Activated naive CD4-positive, alpha-beta T cell treated with anti-CD3 and anti-CD28 coated beads, Interleukin-2, amount 50 U/mL, for 72 hours (primary cell): ENCODE measurements at regions not wholly inside any gene's neighbourhood (a gene's known extent, or its start where the extent isn't known, plus 50 kb on each side); places are given as distances from the start of the nearest gene placed in this dataset.
"Not testable (repeated sequence)": the region's sequence is repeated elsewhere in the genome, so short reads cannot be mapped to it uniquely, and the experiment has no call there.

Source experiments
- ATAC-seq, 2 donors: fragments of 150-1000 bp; cut with Tn5 transposase; 2 replicates each; pipeline ENCODE4 v1.10.0; 2021; ENCODE audit warnings: mild to moderate bottlenecking in 2 of 2, moderate library complexity in 2 of 2
- DNase-seq, 2 donors: peaks; one replicate each; pipeline ENCODE4 v3.0.0; 2021 to 2022; ENCODE audit warnings: low spot score in 2 of 2
- H3K27ac Mint-ChIP-seq, 2 donors: one replicate each; pipeline ENCODE4 v1.8.0; 2022; ENCODE audit warnings: mild to moderate bottlenecking in 2 of 2, mixed read lengths in 2 of 2
- H3K36me3 Mint-ChIP-seq, 2 donors: one replicate each; pipeline ENCODE4 v1.8.0; 2022; ENCODE audit warnings: mixed read lengths in 2 of 2
- H3K9me3 Mint-ChIP-seq, 2 donors: one replicate each; pipeline ENCODE4 v1.8.0; 2022; ENCODE audit warnings: mixed read lengths in 2 of 2

DNA sequence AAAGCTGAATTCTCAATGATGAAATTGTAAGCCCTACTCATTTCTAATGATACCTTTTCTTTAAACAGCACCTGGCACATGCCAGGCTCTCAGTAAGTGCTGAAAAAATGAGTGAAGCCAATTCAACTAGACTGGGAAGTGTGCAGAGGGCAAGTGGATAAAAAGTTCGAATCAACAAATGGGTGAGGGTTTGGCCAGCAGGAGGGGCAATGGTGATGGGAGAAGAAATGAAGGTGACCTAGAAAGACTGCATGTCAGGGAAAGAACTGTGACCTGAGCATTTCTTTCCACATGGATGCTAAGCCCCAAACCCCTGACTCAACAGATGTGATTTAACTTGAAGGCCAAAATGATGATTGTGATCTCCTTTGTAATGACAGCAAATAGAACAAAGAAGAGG lies 54.6 kb downstream of the DKK1 start:
- Mint-ChIP-seq H3K9me3 (peaks cover 5 to 15% of the 10 kb centered on the region in 2 donors), H3K27ac (no peak overlapping the region), H3K36me3 (no peaks in the 10 kb centered on the region)
- DNase-seq (no peak), ATAC-seq (no peak)

DNA sequence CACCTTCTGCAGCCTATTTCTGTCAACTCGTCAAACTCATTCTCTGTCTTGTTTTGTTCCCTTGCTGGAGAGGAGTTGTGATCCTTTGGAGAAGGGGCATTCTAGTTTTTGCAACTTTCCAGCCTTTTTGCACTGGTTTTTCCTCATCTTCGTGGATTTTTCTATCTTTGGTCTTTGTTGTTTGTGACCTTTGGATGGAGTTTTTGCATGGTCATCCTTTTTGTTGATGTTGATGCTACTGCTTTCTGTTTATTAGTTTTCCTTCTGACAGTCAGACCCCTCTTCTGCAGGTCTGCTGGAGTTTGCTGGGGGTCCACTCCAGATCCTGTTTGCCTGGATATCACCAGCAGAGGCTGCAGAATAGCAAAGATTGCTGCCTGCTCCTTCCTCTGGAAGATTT lies 60.1 kb downstream of the DKK1 start:
- H3K9me3 Mint-ChIP-seq = peaks cover 13 to 29% of the 10 kb centered on the region in 2 donors
- not testable (repeated sequence) for ATAC-seq, DNase-seq, H3K27ac Mint-ChIP-seq, H3K36me3 Mint-ChIP-seq

DNA sequence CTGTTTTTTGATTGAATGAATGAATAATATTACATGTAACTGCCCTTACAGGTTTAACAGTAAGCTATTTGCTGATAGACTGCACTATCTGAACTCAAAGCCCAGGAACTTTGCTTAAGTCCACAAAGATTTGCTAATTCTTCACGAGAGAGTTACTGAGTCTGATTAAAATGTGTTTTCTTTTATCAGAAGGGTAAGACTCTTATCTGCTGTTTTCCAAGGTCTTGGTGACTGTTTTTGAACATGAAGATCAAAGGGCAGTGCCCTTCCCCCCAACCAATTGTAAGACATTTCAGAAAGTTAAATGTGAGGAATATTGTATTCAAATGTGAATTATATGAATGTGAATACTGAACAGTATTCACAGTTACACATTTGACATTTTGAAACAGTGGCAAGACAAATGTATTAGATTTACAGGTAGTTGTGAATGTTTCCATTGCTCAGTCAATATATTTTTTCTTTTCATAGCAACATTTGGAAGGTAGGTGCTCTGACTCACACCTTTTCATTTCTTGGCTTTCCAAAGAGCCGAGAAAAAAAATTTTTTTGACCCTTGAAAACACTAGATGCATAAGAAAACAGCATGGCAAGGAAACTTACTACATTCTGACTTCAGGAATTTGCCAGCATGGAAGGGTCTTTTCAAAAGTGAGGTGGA lies 62.7 kb downstream of the DKK1 start:
- ATAC-seq = no peak
- no peak overlapping the region for H3K27ac Mint-ChIP-seq
- H3K9me3 Mint-ChIP-seq = peaks cover 13 to 24% of the 10 kb centered on the region in 2 donors
- H3K36me3 Mint-ChIP-seq = peaks cover 0 to 4% of the 10 kb centered on the region in 2 donors
- no peak for DNase-seq

DNA sequence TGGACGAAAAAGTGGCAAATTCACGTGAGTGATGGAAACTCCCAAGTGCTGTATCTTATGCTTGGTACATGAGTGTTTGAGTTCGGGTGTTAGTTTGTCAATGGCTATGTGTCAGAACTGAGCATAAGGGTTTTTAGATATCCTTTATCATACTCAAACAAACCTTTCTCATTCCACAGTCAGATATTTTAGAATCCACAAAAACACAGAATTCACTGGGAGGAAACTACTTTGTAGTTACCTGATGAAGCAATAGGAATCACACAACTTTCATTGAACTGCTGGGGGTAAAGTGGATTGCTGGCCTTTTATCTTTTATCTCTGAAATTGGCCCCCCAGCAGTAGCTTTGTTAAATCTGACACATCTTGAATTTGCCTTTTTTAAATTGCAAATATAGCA lies 64.0 kb downstream of the DKK1 start:
- ATAC-seq (no peak), DNase-seq (no peak)
- H3K27ac Mint-ChIP-seq = no peak overlapping the region
- peaks cover 0 to 4% of the 10 kb centered on the region in 2 donors for H3K36me3 Mint-ChIP-seq
- peaks cover 13 to 19% of the 10 kb centered on the region in 2 donors for H3K9me3 Mint-ChIP-seq

DNA sequence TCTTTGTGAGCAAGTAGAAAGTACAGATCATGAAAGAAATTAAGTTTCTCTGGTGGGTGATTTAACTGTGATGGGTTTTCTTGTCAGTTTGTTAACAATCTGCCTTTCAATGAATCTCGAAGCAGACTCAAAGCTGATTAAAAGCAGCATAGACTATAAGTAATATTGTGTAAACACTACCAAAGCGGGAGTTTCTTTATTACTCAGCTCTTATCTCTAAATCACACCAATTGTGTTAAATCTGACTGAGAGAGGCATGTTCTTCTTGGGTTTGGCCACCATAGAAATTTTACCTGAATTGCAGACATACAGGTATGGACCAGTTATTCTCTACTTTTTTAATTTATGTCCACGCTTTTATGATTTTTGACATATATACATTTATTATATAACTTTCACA lies 65.2 kb downstream of the DKK1 start:
- Mint-ChIP-seq H3K9me3 (peaks cover 7 to 13% of the 10 kb centered on the region in 2 donors), H3K27ac (no peak overlapping the region), H3K36me3 (peaks cover 0 to 4% of the 10 kb centered on the region in 2 donors)
- DNase-seq = no peak
- no peak for ATAC-seq

DNA sequence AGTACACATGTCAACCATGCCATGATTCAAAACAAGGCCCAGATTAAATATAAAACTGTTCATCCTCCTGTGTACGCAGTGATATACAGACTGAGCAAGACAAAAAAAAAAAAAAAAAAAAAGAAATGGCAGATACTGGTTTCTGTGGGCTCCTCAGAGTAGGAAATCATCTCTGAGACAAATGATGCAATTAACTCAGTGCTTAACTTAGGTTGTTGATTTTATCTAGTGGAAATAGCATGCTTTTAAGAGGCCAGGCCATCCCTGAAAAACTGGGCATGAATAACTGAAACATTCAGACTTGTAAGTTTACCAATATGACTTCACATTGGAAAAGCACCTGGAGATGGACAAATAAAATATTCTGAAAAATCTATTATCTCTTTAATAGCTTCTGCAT lies 69.0 kb downstream of the DKK1 start:
- H3K9me3 Mint-ChIP-seq = peaks cover 0 to 4% of the 10 kb centered on the region in 2 donors
- ATAC-seq (no peak), DNase-seq (no peak)
- H3K27ac Mint-ChIP-seq = no peak overlapping the region
- H3K36me3 Mint-ChIP-seq = no peaks in the 10 kb centered on the region

DNA sequence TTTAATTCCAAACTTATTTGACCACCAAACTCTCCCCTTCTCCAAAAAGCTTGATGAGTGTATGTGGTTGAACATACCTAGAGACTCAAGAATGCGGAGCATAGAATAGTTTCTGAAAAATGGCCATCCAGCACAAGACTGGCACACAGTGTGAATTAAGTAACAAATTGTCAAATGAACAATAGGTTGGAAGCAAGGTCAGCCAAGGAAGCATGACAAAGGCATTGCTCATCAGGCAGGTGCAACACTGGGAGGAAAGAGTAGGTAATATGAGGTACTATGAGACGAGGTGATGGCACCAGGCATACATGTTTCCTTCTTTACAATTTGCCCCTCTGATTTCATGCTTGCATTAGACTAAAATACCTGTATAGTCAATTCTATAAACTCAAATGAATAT lies 73.7 kb downstream of the DKK1 start:
- Mint-ChIP-seq H3K36me3 (no peaks in the 10 kb centered on the region), H3K9me3 (peaks cover 0 to 14% of the 10 kb centered on the region in 2 donors), H3K27ac (no peak overlapping the region)
- no peak for DNase-seq
- no peak for ATAC-seq

DNA sequence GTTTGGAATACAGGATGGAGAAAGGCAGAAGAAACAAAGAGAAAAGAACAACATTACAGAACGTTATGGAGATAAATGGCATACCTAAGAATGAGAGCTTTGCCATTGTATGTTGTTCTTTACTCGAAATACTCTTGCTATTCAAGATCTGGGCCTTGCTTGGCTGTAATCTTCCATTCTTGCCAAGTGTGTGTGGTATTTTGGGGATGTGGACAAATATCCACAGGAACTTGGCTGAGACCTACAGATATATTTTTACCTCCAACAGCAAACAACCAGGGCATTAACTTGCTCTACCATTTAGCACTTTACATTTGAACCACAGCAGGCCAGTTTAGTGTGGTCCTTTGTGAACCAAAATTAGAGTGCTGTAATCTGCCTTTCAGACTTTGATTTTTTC lies 76.3 kb downstream of the DKK1 start:
- ATAC-seq = no peak

DNA sequence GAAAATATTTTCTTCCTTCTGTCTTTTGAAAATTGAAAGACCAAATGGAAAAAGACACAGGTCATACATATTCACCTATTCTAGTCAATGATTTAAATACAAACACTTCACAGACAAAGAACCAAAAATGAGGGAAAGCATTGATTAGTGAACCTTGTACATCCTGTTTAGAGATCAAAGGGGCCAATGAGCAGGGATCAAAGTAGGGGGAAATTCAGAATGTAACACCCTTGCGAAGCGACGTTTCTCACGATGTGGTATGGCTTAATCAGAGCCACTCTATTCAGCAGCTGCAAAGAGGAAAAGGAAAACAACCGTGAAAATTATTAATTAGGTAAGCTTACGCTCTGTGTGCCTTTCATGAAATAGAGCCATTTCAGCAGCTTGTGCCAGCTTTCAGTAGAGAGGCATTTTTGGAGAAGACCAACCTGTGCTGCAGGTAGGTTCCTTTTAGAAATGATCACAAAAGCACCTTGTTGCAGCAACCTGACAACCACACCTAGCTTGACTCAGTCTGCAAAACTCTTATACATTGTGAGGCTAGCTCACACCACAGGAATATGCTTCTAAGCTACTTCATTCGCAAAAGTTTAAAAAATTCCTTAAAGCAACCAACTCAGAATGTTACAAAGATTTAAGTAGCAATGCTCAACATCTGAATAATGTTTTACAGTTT lies 78.0 kb downstream of the DKK1 start:
- ATAC-seq (no peak), DNase-seq (no peak)
- Mint-ChIP-seq H3K27ac (no peak overlapping the region), H3K9me3 (peaks cover 17 to 19% of the 10 kb centered on the region in 2 donors), H3K36me3 (no peaks in the 10 kb centered on the region)

More for the DNA sequence above, 76.3 kb downstream of the DKK1 start:
- DNase-seq = no peak
- H3K36me3 Mint-ChIP-seq = no peaks in the 10 kb centered on the region
- H3K9me3 Mint-ChIP-seq = peaks cover 17 to 19% of the 10 kb centered on the region in 2 donors
- H3K27ac Mint-ChIP-seq = no peak overlapping the region

DNA sequence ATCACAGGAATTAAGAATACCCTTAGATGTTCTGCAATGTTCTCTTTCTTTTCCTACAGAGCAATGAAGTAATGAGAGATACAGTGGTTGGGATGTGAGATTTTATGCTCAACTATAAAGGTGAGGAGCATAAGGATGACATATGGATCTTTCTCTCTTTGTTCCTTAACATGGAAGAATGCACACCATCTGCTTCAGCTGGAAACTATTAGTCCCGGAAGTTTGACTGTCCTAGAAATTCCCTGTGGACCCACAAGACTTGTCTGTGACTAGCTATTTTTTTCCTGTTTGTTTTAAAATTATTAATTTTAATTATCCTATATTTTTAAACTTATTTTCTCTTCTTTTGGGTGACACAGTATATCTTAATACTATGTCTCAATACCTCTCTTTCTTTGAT lies 80.2 kb downstream of the DKK1 start:
- no peak for ATAC-seq
- H3K9me3 Mint-ChIP-seq = peaks cover 12 to 21% of the 10 kb centered on the region in 2 donors
- DNase-seq = no peak
- H3K27ac Mint-ChIP-seq = no peak overlapping the region
- no peaks in the 10 kb centered on the region for H3K36me3 Mint-ChIP-seq

DNA sequence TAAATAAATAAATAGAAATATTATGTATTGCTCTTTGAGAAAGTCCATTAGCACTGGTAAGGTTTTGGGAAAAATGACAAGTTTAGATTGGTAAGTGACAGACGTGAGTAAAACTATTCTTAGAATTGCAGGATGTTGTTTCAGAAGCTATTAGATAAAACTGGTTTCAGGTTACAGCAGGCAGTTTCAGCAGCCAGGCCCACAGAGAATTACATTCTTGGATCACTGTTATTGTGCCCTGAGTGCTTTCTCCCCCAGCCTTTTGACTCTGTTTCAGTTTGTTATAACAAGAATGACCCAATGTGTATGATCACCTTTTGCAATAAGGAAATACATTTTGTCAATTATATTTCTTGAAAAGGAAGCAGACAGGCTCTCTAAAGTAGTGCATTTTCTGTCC lies 86.5 kb downstream of the DKK1 start:
- no peak overlapping the region for H3K27ac Mint-ChIP-seq
- ATAC-seq (no peak), DNase-seq (no peak)
- H3K9me3 Mint-ChIP-seq = peaks cover 12 to 18% of the 10 kb centered on the region in 2 donors
- H3K36me3 Mint-ChIP-seq = peaks cover 0 to 4% of the 10 kb centered on the region in 2 donors

DNA sequence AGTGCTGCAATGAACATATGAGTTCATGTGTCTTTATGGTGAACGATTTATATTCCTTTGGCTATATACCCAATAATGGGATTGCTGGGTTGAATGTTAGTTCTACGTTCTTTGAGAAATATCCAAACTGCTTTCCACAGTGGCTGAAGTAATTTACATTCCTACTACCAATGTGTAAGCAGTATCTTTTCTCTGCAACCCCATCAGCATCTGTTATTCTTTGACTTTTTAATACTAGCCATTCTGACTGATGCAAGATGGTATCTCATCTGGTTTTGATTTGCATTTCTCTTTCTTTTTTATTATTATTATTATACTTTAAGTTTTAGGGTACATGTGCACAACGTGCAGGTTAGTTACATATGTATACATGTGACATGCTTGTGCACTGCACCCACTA lies 89.7 kb downstream of the DKK1 start:
- DNase-seq = not testable (repeated sequence)
- peaks cover 18 to 19% of the 10 kb centered on the region in 2 donors for H3K9me3 Mint-ChIP-seq

DNA sequence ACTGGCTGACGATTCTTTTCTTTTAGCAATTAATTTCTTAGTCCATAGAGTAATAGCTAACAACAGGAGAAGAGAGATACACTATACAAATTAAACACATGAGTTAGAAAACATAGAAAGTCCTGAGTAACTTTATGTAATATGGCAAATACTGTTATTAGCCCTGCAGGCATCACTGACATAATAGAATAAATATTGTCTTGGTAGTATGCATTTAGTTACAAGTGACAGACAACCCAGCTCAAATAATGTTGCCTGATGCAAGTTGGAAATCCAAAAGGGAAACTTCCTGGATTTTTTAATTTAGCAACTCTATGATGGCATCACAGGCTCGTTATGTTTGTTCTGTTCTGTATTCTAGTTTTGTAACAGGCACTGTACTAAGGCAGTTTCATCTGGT lies 95.1 kb downstream of the DKK1 start:
- DNase-seq = no peak
- no peak for ATAC-seq
- peaks cover 0 to 8% of the 10 kb centered on the region in 2 donors for H3K9me3 Mint-ChIP-seq
- H3K27ac Mint-ChIP-seq = no peak overlapping the region
- no peaks in the 10 kb centered on the region for H3K36me3 Mint-ChIP-seq

More for the DNA sequence above, 89.7 kb downstream of the DKK1 start:
- not testable (repeated sequence) for H3K36me3 Mint-ChIP-seq, ATAC-seq, H3K27ac Mint-ChIP-seq

DNA sequence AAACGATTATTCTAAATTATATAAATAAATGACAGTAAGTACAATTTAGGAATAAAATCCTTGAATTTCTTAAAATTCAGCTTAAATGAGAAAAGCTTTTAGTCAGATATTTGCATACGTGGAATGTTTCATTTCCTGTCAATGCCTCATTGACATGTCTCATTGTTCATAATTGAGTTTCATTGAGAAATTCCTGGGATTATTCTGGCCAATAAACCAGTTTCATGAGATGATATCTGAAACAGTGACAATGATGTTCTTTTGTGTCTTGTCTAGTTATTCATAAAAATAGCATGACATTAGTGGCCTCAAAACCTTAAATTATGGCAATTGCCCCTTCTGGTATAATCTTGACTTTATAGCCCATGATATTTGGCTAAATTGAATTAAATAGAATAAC lies 95.8 kb downstream of the DKK1 start:
- H3K27ac Mint-ChIP-seq = no peak overlapping the region
- ATAC-seq = no peak

DNA sequence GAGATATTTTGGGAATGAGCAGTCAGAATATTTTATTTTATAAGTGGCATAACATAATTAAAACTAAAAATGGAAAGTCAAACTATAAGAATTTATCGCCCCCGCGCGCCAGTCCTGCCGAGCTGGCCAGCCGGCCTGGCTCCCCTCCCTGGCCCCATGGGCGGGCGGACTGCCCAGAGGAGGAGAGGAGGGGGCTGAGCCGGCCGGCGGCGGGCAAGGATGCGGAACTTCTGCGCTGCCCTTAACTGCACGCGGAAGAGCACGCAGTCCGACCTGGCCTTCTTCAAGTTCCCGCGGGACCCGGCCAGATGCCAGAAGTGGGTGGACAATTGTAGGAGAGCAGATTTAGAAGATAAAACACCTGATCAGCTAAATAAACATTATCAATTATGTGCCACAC lies 96.8 kb downstream of the DKK1 start:
- Mint-ChIP-seq H3K27ac (no peak overlapping the region), H3K9me3 (peaks cover 0 to 8% of the 10 kb centered on the region in 2 donors), H3K36me3 (no peaks in the 10 kb centered on the region)
- no peak for DNase-seq
- ATAC-seq = no peak

More for the DNA sequence above, 95.8 kb downstream of the DKK1 start:
- no peak for DNase-seq
- no peaks in the 10 kb centered on the region for H3K36me3 Mint-ChIP-seq
- peaks cover 0 to 8% of the 10 kb centered on the region in 2 donors for H3K9me3 Mint-ChIP-seq

DNA sequence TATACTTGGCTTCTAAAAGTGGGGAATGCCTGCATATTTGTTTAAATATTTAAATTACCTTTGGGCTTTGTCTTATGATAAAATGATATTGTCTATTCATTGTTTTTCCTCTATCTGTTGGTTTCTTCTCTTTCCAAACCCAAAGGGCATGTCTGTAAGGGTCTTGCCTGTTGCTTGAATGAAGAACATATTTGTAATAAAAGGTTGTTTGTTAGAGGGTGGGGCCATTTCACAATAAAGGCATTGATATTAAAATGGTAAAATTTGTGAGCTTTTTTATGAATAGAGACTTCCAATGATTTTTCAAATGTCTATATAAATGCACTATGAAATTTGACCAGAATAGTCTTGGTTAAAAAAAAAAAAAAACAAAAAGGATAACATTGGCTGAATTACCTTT lies 105.2 kb downstream of the DKK1 start:
- ATAC-seq = no peak
- Mint-ChIP-seq H3K27ac (no peak overlapping the region), H3K36me3 (no peaks in the 10 kb centered on the region), H3K9me3 (peaks cover 2 to 5% of the 10 kb centered on the region in 2 donors)
- no peak for DNase-seq

DNA sequence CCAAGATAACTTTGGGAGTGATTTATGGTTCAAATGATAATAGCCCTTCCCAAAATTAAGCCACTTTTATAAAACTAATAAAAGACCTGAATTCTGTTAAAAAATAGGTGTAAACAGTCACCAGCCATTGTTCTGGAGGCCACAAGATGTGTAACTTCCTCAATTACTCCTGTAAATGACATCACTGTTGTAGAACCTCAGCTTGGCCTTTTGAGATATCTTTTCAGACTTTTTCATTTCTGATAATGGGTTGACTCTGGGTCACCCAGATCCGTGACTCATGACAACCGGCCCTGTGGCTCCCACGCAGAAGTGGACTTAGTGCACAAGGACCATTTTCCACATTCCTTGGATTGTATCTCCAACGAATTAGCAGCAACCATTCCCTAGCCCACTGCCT lies 106.6 kb downstream of the DKK1 start:
- ATAC-seq = no peak
- no peaks in the 10 kb centered on the region for H3K36me3 Mint-ChIP-seq
- no peak for DNase-seq
- no peak overlapping the region for H3K27ac Mint-ChIP-seq
- peaks cover 4 to 6% of the 10 kb centered on the region in 2 donors for H3K9me3 Mint-ChIP-seq

DNA sequence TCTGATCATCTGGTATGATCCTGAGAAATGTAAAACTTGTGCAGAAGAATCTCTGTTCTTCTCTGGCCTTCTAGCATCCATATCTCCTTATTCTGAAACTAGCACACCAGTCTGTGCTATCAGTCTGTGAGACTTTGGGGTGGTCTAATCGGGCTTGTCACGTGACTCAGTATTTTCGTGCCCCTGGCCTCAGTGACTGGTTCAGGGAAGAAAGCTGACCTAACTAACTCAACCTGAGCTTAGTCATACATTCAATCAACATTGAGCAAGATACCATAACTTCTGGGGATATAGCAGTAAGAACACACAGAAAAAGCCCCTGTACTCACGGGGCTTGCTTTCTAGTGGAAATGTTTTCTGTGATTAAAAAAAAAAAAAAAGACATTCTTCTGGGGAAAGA lies 109.3 kb downstream of the DKK1 start:
- ATAC-seq (no peak), DNase-seq (no peak)
- peaks cover 7 to 8% of the 10 kb centered on the region in 2 donors for H3K9me3 Mint-ChIP-seq
- H3K36me3 Mint-ChIP-seq = no peaks in the 10 kb centered on the region
- H3K27ac Mint-ChIP-seq = no peak overlapping the region
